HEK293T (cell line): ENCODE measurements at regions not wholly inside any gene's neighbourhood (a gene's known extent, or its start where the extent isn't known, plus 50 kb on each side); places are given as distances from the start of the nearest gene placed in this dataset.

Experiments used
- BHLHE40 ChIP-seq: fragments of 450-650 bp; IDR thresholded peaks from 2 replicates; pipeline ENCODE4 v1.6.1; 2016; ENCODE audit warnings: mild to moderate bottlenecking, moderate library complexity, borderline replicate concordance
- FOXK2 ChIP-seq: fragments of 450-650 bp; IDR thresholded peaks from 2 replicates; pipeline ENCODE4 v1.6.1; 2016; ENCODE audit warnings: mild to moderate bottlenecking
- FOXM1 ChIP-seq: fragments of 450-650 bp; IDR thresholded peaks from 2 replicates; pipeline ENCODE4 v1.6.1; 2017; ENCODE audit warnings: mild to moderate bottlenecking, borderline replicate concordance

DNA sequence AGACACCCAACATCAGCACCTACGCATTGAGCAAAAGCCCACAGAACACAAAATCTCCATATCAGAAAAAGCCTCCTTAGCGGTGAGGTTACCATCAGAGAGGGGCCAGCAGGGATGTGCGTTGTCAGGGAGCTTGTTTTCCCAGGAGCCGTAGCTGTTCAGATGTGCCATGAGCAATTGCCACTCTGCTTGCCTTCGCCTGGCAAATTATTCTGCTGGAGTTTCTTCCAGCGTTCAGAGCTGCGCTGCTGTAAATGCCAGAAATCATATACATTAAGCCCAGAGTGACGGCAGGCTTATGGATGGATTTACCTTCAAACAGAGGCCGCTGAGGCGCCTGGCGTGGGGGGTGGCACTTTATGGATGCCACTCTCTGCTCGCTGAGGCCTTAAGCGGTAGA, 632.3 kb downstream of the BCOR start:
- TF ChIP-seq BHLHE40 (no peak), FOXM1 (no peak), FOXK2 (no peak)
